SHP77 treated with DMSO at 0.1 percent for 48 hours (cell line): ENCODE measurements at regions not wholly inside any gene's neighbourhood (a gene's known extent, or its start where the extent isn't known, plus 50 kb on each side); places are given as distances from the start of the nearest gene placed in this dataset.

ENCODE experiments used
- DNase-seq: peaks from one replicate; lab custom pipeline; 2025; lab: John Stamatoyannopoulos, UW

DNA sequence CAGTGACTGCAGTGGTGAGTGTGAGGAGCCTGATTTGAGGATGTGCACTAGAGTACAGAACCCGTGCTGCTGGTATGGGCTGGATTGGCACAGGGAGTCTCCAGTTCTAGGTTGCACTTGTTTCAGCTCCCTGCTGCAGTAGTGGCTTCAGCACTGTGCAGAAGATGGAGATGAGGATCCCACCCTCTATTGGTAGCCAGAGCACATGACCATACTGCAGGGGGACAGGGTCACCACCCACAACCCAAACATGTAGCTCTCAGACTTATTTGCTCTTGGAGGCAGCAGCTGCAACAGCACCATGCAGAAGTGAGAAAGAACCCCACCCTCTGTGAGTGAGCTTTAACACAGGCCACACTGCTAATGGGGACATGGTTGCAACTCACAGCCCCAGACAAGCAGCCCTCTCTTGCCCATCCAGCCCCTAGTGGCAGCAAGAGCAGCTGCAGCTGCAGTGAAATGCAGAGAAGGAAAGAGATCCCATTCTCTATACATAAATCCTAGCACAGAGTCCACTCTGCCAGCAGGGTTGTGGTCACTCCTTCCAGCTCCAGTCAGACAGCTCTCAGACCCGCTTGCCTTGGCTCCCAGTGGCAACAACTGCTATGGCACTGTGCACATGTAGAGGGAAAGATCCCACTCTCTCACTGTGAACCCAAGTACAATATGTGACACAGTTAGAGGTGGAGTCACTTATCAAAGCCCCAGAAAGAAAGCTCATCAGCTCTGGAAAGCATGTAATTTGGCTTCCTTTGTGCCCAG, 51.4 kb upstream of the SCIN start:
- DNase-seq: peak; percentile 39

DNA sequence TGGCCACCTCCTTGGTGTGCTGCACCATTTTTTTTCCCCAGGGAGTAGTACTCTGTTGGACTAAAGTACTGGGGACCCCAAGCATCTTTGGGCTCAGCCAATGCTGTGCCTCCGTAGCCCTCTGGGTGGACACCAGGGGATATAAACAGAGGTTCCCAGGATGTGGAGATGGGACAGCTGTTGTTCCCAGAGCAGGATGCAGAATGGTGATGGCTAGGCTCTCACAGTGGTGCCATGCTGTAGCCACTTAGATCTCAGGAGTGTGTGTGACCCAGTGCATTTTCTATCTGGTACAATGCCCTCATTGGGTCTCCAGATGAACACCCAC, 50.9 kb upstream of the SCIN start:
- DNase-seq: no peak
